ENCODE measurements at regions not wholly inside any gene's neighbourhood (a gene's known extent, or its start where the extent isn't known, plus 50 kb on each side); places are given as distances from the start of the nearest gene placed in this dataset.

DNA sequence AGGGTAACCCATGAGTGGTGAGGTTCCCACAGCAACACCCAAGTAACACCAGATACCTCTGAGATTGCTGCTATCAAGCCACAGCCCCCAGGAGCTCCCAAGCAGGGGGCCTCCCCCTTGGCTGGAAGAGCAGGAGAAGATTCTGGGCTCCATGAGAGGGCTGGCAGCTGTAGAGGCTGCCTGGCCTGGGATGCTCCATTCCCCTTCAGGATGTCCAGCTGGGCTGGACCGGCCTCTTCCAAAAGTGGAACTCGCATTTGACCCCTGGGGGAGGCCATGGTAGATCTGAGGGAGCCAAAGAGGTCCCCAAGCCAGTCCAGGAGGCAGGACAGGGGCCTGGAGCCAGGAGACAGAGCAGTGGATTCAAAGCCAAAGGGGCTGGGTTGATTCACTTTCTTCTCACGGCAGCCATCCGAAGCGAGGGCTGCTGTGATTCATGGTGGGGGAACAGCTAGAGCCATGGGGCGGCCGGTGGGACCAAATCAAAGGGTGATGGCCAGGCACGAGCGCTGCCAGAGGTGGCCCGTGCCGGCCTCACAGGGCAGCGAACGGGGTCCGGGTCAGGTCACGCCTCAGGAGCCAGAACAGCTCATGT, 95.3 kb upstream of the ID2 start:
- H3K27me3 ChIP-seq (ENCODE audit: insufficient read depth, low read length), result no peaks in the 10 kb centered on the region
- H3K9ac ChIP-seq (ENCODE audit: low read length), result no peak overlapping the region
- no peaks in the 10 kb centered on the region for H3K9me2 ChIP-seq (ENCODE audit: insufficient read depth)
- intact Hi-C loops (cut with micrococcal nuclease), result no loop called here
- ChIA-PET POLR2A (interaction anchor here (1.0 kb wide), 1 partner anchor 95 kb away, joined by 4 read pairs; the partner anchor contains the start of gene ID2), RAD21 (ENCODE audit: low non-redundant PET in 1 of 2, low total read pairs in 2 of 2, uncharacterized antibody in 2 of 2, unreplicated experiment in 2 of 2) (no interaction called here), CTCF (no interaction called here)
- DNase-seq (ENCODE audit: low read depth, low spot score) (no peak), ATAC-seq (no peak)
- H3K36me3 ChIP-seq (ENCODE audit: control insufficient read depth in 1 of 2, insufficient read depth in 2 of 2, low read length in 2 of 2), result no peaks in the 10 kb centered on the region
- no peak overlapping the region for H3K4me3 ChIP-seq (replicated peaks in 1 of 2; ENCODE audit: low read depth in 1 of 2, low read length in 2 of 2)
- H3K9me3 ChIP-seq (ENCODE audit: control insufficient read depth in 1 of 2, insufficient read depth in 1 of 2, low read depth in 1 of 2, low read length in 2 of 2), result no peaks in the 10 kb centered on the region
- no peaks in the 10 kb centered on the region for H4K20me1 ChIP-seq (ENCODE audit: insufficient read depth)
- no peaks in the 10 kb centered on the region for H3K79me2 ChIP-seq (ENCODE audit: insufficient read depth, low read length)
- H3K27ac ChIP-seq (ENCODE audit: low read depth, low read length), result no peak overlapping the region
- no peak for TF ChIP-seq CEBPB (IDR thresholded peaks at IDR 0.05; ENCODE audit: low read depth)
- TF ChIP-seq ZBTB33 (IDR thresholded peaks at IDR 0.05; ENCODE audit: extremely low read depth, insufficient replicate concordance, low read length), result no peak
- TF ChIP-seq TCF7L2 (IDR thresholded peaks at IDR 0.05; ENCODE audit: borderline replicate concordance, extremely low read depth, insufficient read depth, insufficient read length), result no peak
- TF ChIP-seq EZH2phosphoT487 (IDR thresholded peaks at IDR 0.05; ENCODE audit: borderline replicate concordance), result no peak
- TF ChIP-seq SRF (IDR thresholded peaks at IDR 0.05; ENCODE audit: low read depth), result no peak
- no peak for TF ChIP-seq SIN3A (IDR thresholded peaks at IDR 0.05; ENCODE audit: low read depth)
- TF ChIP-seq ZFX (IDR thresholded peaks at IDR 0.05), result no peak
- TF ChIP-seq EGR1 (IDR thresholded peaks at IDR 0.05; ENCODE audit: low read depth), result no peak
- TF ChIP-seq CBX3 (IDR thresholded peaks at IDR 0.05; ENCODE audit: low read depth), result no peak
- TF ChIP-seq REST (IDR thresholded peaks at IDR 0.05; ENCODE audit: low read depth), result no peak
- TF ChIP-seq RAD21 (IDR thresholded peaks at IDR 0.05; ENCODE audit: low read depth), result no peak
- TF ChIP-seq SP1 (IDR thresholded peaks at IDR 0.05; ENCODE audit: low read depth), result no peak
- no peak for TF ChIP-seq ELF1 (IDR thresholded peaks at IDR 0.05; ENCODE audit: borderline replicate concordance, low read depth)
- TF ChIP-seq EZH2 (IDR thresholded peaks at IDR 0.05), result no peak
- no peak for TF ChIP-seq ZNF274 (IDR thresholded peaks at IDR 0.05; ENCODE audit: low read depth, low read length)
- TF ChIP-seq POLR2A (IDR thresholded peaks at IDR 0.05; ENCODE audit: borderline replicate concordance, extremely low read depth, insufficient read depth, insufficient read length), result no peak
- peaks cover 18 to 27% of the 10 kb centered on the region in 2 experiments for H3K4me1 ChIP-seq (ENCODE audit: control insufficient read depth in 1 of 2, insufficient read depth in 2 of 2, low read length in 2 of 2)
- H3K4me2 ChIP-seq (ENCODE audit: low read length), result no peak overlapping the region
- H2AFZ ChIP-seq (ENCODE audit: low read depth, low read length, poor library complexity, severe bottlenecking), result no peak overlapping the region
- BruUV-seq (replicated peaks), result no TSS peak
